GM12874 (cell line): ENCODE measurements at regions not wholly inside any gene's neighbourhood (a gene's known extent, or its start where the extent isn't known, plus 50 kb on each side); places are given as distances from the start of the nearest gene placed in this dataset.

Source experiments
- TF ChIP-seq, protein P1 (sequence below): IDR thresholded peaks from 2 replicates; pipeline ENCODE4 v1.5.1; 2011; ENCODE audit warnings: low read depth, mild to moderate bottlenecking, control low read depth, low read length, moderate library complexity; ENCODE audit not compliant: insufficient read depth

DNA sequence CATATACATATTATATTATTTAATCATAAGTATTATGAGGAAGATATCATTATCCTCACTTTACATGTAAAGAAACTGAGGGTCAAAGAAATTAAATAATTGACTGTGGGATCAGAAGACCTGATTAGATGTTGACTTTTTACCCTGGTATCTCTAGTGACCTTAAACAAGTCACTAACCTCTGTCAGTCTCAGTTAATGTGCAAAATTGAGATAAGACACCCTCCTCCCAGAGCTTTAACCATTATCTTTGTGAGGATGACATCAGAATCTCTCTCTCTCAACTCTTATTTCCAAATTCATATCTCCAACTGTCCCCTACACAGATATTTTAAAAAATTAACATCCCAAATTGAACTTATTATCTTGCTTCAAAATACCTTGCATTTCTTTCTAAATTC lies 177.8 kb downstream of the KLHL28 start:
- TF ChIP-seq, protein P1, sequence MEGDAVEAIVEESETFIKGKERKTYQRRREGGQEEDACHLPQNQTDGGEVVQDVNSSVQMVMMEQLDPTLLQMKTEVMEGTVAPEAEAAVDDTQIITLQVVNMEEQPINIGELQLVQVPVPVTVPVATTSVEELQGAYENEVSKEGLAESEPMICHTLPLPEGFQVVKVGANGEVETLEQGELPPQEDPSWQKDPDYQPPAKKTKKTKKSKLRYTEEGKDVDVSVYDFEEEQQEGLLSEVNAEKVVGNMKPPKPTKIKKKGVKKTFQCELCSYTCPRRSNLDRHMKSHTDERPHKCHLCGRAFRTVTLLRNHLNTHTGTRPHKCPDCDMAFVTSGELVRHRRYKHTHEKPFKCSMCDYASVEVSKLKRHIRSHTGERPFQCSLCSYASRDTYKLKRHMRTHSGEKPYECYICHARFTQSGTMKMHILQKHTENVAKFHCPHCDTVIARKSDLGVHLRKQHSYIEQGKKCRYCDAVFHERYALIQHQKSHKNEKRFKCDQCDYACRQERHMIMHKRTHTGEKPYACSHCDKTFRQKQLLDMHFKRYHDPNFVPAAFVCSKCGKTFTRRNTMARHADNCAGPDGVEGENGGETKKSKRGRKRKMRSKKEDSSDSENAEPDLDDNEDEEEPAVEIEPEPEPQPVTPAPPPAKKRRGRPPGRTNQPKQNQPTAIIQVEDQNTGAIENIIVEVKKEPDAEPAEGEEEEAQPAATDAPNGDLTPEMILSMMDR = no peak

DNA sequence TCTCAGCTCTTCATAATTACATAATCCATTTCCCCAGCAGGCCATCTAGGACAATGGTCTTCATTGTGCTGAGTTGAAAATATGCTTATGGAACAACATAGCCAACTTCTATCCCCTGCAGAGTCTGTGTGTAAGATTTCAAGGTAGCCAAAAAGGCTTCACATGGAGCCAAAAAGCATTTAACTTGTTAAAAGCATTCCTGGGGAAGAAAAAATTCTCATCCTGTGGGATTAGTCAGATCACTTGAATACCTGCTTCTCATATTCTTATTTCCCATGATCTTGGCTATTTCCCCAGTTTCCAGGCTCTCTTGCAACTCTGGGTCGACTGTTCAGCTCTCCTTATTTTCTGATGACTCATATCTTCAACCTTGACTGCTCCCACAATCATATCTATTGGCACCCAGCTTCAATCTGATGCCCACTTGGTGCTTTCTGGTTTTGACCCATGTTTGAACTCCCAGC lies 178.9 kb downstream of the KLHL28 start:
- TF ChIP-seq, protein P1 = no peak

DNA sequence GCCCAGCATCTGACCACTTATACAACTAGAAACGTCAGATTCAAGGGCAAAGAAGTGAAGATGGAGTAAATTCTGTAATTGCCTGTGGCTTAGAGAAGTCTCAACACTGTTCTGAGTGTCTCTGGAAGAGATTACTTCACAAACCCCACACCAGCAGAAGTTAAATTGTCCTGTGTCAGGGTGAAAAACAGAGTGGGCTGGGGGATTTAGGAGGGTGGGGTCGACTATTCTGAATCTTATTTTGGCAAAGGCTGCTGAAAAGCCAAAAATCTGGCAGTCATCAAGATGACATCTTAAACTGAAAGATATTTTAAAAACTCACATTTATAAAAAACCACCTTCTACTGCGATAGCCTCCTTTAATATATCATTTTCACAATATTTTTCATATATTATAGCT lies 180.8 kb downstream of the KLHL28 start:
- TF ChIP-seq, protein P1 = no peak

DNA sequence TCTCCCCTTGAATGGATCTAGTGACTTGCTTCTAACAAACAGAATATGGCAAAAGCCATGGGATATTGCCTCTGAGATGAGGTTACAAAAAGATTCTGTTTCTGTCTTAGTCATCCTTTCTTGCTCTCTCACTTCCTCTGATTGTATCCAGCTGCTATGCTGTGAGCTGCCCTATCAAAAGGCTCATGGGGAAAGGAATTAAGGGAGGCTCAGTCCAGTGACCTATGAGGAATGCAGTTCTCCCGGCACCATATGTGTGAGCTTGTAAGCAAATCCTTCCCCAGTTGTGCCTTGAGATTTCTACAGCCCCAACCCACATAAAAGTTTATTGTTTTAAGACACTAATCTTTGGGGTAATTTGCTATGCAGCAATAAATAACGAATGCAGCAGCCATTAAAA lies 183.1 kb downstream of the KLHL28 start:
- TF ChIP-seq, protein P1 = no peak

DNA sequence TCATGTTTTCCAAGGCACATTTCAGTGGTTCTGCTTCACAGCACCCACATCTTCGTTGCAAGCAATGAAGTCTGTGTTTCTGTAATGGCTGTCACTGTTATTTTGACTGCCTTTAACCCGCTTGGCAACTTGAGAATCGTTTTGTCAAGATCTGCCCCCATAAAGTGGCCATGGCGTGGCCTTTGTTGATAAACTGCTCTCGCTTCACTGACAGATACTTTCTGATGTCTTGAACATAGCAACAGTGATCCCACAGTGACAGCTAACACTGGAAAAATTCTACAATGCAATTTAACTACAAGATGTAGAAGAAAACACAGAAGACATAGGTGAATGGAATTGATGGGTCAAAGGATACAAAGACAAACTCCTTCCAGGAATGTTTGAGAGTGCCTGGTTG lies 184.2 kb downstream of the KLHL28 start:
- TF ChIP-seq, protein P1 = no peak

DNA sequence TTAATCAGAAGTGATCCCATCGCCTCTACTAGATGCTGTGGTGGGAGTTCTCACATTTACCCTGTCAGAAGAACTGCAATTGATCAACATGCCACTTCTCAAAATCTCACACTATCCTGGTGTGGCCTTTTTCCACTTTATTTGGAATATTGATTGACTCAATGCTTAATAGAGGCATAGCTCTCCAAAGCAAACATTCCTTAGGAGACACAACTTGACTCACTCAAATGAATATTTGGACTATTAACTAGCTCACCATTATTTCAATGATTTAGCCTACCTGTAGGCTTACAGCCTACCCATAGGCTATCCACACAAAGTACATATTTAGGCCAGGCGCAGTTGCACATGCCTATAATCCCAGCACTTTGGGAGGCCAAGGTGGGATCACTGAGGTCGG lies 186.5 kb downstream of the KLHL28 start:
- TF ChIP-seq, protein P1 = no peak

DNA sequence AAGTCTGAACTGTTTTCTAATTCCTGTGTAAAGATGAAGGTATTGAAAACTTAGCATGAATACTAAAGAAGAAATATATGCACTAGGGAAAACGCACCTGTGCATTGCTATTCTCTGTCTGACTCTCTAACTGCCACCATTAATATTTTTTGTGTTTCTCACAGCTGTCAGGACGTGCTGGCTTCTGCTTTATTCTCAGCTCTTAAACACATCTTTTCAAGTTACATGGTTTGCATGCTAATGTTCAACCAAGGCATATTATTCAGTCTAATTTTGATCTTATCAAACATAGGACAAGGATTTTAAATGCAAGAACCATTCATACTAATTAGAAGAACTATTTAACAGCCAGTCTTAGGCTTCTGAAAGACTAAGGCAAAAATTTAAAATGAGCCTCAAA lies 187.4 kb downstream of the KLHL28 start:
- TF ChIP-seq, protein P1 = no peak

DNA sequence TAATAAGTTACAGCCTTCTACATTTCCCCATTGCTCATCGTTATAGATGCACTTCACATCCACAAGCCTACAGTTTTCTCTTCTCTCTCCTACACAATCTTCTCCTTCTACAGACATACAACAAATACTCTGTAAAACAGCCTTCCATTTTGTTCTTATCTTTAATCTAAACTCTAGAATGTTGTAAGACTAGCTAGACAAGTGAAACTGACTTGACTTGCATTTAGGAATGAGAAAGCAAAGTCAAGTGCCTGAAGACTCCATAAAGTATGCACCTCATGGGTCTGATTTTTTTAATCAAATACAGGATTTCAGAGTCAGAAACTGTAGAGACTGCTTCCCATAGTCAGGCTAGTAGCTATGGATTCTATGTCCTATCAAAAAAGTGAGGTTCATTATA lies 190.3 kb downstream of the KLHL28 start:
- TF ChIP-seq, protein P1 = no peak
